ENCODE measurements at regions not wholly inside any gene's neighbourhood (a gene's known extent, or its start where the extent isn't known, plus 50 kb on each side); places are given as distances from the start of the nearest gene placed in this dataset.
A peak's percentile ranks its signal among the peaks of the same experiment; 100 is the strongest.

DNA sequence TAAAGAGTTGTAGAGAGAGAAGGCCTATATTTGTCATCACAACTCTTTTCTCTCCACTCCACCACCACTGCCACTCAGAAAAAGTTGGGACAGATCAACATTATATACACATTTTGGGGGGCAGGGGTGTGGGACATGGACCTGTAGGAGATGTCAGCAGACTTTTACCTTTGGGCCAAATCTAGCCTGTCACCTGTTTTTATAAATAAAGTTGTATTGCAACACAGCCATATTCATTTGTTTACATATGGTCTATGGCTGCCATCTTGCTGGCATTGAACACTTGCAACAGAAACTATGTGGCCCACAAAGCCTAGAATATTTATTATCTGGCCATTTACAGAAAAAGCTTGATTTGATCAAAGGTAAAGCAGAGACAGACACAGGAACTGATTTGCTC is 250.7 kb downstream of the BTG1 start:
- intact Hi-C loops (cut with micrococcal nuclease; ENCODE audit: unreplicated experiment): loop anchor here (5.0 kb wide), 1 partner anchor 252 kb away; the partner anchor contains the start of gene BTG1
- no peaks in the 10 kb centered on the region for H3K27me3 Mint-ChIP-seq (ENCODE audit: insufficient read depth, unreplicated experiment)
- peaks cover 21% of the 10 kb centered on the region for H3K4me1 ChIP-seq
- peaks cover 22% of the 10 kb centered on the region for H3K4me1 Mint-ChIP-seq (ENCODE audit: low read depth, unreplicated experiment)
- ChIA-PET CTCF (no interaction called here), POLR2A (interaction anchor here (1.0 kb wide), 1 partner anchor 251 kb away, joined by 3 read pairs; the partner anchor contains the start of gene BTG1)
- no peak for DNase-seq
- no TSS peak for BruUV-seq (replicated peaks)
- no peak overlapping the region for H3K4me3 ChIP-seq (ENCODE audit: low read depth, low read length)
- no peaks in the 10 kb centered on the region for H3K36me3 Mint-ChIP-seq (ENCODE audit: insufficient read depth, unreplicated experiment)
- TF ChIP-seq, protein P1, sequence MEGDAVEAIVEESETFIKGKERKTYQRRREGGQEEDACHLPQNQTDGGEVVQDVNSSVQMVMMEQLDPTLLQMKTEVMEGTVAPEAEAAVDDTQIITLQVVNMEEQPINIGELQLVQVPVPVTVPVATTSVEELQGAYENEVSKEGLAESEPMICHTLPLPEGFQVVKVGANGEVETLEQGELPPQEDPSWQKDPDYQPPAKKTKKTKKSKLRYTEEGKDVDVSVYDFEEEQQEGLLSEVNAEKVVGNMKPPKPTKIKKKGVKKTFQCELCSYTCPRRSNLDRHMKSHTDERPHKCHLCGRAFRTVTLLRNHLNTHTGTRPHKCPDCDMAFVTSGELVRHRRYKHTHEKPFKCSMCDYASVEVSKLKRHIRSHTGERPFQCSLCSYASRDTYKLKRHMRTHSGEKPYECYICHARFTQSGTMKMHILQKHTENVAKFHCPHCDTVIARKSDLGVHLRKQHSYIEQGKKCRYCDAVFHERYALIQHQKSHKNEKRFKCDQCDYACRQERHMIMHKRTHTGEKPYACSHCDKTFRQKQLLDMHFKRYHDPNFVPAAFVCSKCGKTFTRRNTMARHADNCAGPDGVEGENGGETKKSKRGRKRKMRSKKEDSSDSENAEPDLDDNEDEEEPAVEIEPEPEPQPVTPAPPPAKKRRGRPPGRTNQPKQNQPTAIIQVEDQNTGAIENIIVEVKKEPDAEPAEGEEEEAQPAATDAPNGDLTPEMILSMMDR (IDR thresholded peaks at IDR 0.05; ENCODE audit: insufficient read depth in 1 of 2, low read depth in 1 of 2, low read length in 1 of 2, severe bottlenecking in 1 of 2, unreplicated experiment in 1 of 2): no peak
- no peaks in the 10 kb centered on the region for H3K27me3 ChIP-seq (replicated peaks; ENCODE audit: control insufficient read depth, insufficient read depth, low read length)
- H3K36me3 ChIP-seq (ENCODE audit: control insufficient read depth, insufficient read depth, low read length): no peaks in the 10 kb centered on the region
- no peaks in the 10 kb centered on the region for H3K9me3 Mint-ChIP-seq (ENCODE audit: unreplicated experiment)
- no peaks in the 10 kb centered on the region; the same call in 1 of the 2 replicates for H3K9me3 ChIP-seq
- no peak overlapping the region for H3K4me3 Mint-ChIP-seq (ENCODE audit: unreplicated experiment)
- H3K27ac Mint-ChIP-seq (ENCODE audit: unreplicated experiment): no peak overlapping the region

DNA sequence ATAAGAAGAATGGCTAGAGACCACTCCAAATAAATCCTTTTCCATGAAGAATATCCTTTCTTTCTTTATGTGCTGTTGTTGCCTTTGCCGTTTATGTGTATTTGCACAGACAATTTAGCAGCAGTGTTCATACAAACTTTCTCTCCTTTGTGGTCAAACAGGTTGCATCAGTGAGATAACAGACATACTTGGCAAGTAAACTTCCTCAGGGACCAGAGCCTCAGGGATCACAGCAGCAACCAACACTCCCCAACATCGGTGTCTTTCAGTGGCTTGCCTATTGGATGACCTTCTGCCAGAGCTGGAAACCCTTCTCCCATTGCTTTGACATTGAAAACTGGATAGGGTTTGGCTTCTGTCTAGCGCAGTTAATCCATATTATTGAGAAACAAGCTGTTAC is 252.2 kb downstream of the BTG1 start:
- no peaks in the 10 kb centered on the region for H3K27me3 ChIP-seq (replicated peaks; ENCODE audit: control insufficient read depth, insufficient read depth, low read length)
- Mint-ChIP-seq H3K27ac (ENCODE audit: unreplicated experiment) (no peak overlapping the region), H3K4me1 (ENCODE audit: low read depth, unreplicated experiment) (peaks cover 16% of the 10 kb centered on the region), H3K27me3 (ENCODE audit: insufficient read depth, unreplicated experiment) (no peaks in the 10 kb centered on the region), H3K36me3 (ENCODE audit: insufficient read depth, unreplicated experiment) (no peaks in the 10 kb centered on the region), H3K9me3 (ENCODE audit: unreplicated experiment) (no peaks in the 10 kb centered on the region), H3K4me3 (ENCODE audit: unreplicated experiment) (no peak overlapping the region)
- DNase-seq: peak; percentile 28 to 35
- intact Hi-C loops (cut with micrococcal nuclease; ENCODE audit: unreplicated experiment): no loop called here
- POLR2A ChIA-PET: no interaction called here
- H3K4me1 ChIP-seq: peaks cover 8% of the 10 kb centered on the region
- H3K4me3 ChIP-seq (ENCODE audit: low read depth, low read length): no peak overlapping the region
- no peaks in the 10 kb centered on the region for H3K36me3 ChIP-seq (ENCODE audit: control insufficient read depth, insufficient read depth, low read length)
- TF ChIP-seq, protein P1 (IDR thresholded peaks at IDR 0.05; ENCODE audit: insufficient read depth in 1 of 2, low read depth in 1 of 2, low read length in 1 of 2, severe bottlenecking in 1 of 2, unreplicated experiment in 1 of 2): no peak
- no TSS peak for BruUV-seq (replicated peaks)
- CTCF ChIA-PET: no interaction called here
- H3K9me3 ChIP-seq: no peaks in the 10 kb centered on the region

DNA sequence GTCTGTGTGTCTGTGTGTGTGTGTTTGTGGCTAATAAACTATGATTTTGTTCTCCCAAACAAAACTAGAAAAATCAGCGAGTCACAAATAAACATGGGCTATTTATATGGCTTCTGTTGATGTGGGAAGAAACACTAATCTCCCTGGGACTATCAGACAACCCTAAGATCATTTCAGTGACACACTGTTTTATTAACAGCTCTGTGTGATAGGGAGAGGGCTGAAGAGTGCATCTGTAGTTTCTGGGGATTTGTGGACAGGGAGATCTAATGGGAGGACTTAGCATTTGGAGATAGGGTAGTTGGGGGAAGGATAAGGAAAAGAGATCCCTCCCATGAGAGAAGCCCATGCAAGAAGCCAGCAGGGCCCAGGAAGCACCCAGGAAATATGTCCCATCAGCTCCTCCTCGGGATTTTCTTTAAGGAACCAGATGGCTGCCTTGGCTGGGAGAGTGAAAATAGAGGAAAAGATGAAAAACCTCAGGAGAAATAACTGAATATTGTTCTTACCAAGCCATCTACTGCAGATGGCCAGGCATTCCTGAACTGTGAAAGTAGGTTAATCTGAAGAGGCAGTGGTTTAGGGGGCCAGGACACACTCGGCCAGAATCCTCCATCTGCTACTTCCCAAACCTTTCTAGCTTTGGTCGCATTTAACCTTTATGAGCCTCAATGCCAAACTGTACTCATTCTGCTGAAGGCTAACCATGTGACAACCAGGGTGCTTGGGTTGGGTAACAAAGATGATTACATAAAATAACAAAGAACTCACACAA is 253.4 kb downstream of the BTG1 start:
- intact Hi-C loops (cut with micrococcal nuclease; ENCODE audit: unreplicated experiment): no loop called here
- no peaks in the 10 kb centered on the region for H3K27me3 ChIP-seq (replicated peaks; ENCODE audit: control insufficient read depth, insufficient read depth, low read length)
- H3K36me3 Mint-ChIP-seq (ENCODE audit: insufficient read depth, unreplicated experiment): no peaks in the 10 kb centered on the region
- H3K4me3 Mint-ChIP-seq (ENCODE audit: unreplicated experiment): no peak overlapping the region
- no peaks in the 10 kb centered on the region for H3K9me3 ChIP-seq
- no peak overlapping the region for H3K27ac Mint-ChIP-seq (ENCODE audit: unreplicated experiment)
- peaks cover 11% of the 10 kb centered on the region for H3K4me1 ChIP-seq
- H3K4me1 Mint-ChIP-seq (ENCODE audit: low read depth, unreplicated experiment): peaks cover 20% of the 10 kb centered on the region
- no peaks in the 10 kb centered on the region for H3K9me3 Mint-ChIP-seq (ENCODE audit: unreplicated experiment)
- H3K4me3 ChIP-seq (ENCODE audit: low read depth, low read length): no peak overlapping the region
- BruUV-seq (replicated peaks): no TSS peak
- ChIA-PET CTCF (no interaction called here), POLR2A (no interaction called here)
- TF ChIP-seq, protein P1 (IDR thresholded peaks at IDR 0.05; ENCODE audit: insufficient read depth in 1 of 2, low read depth in 1 of 2, low read length in 1 of 2, severe bottlenecking in 1 of 2, unreplicated experiment in 1 of 2): no peak
- H3K27me3 Mint-ChIP-seq (ENCODE audit: insufficient read depth, unreplicated experiment): no peaks in the 10 kb centered on the region
- H3K36me3 ChIP-seq (ENCODE audit: control insufficient read depth, insufficient read depth, low read length): no peaks in the 10 kb centered on the region
- no peak for DNase-seq
